ENCODE measurements at regions not wholly inside any gene's neighbourhood (a gene's known extent, or its start where the extent isn't known, plus 50 kb on each side); places are given as distances from the start of the nearest gene placed in this dataset.

- no peak for DNase-seq
These were observed 951.6 kb upstream of the MIR17HG start for GRCh38 chr13:90395846-90396245.

GRCh38 chr13:90396266-90396665 is 951.2 kb upstream of the MIR17HG start:
- DNase-seq = no peak

DNA sequence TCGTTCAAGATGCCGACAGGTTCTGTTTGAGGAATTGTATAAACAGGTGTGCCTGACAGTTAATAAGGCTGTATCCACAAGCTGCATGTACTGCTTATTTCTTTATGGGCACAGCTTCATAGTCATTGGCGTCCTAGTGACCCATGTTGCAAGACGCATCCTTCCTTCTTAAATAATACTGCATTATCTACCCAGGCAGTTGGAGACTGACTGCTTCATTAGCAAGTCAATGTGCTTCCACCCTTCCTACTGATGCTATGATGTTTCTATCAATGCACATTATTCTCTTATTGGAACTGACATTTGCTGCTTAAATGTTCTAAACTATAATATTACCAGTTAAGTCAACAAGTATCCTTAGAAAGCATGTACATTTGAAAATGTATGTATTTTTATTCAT is 950.0 kb upstream of the MIR17HG start:
- no peak for DNase-seq

- no peak for DNase-seq
These were observed 947.1 kb upstream of the MIR17HG start for GRCh38 chr13:90400372-90400771.

GRCh38 chr13:90401150-90401549 is 946.3 kb upstream of the MIR17HG start:
- no peak for DNase-seq

GRCh38 chr13:90402102-90402501 is 945.4 kb upstream of the MIR17HG start:
- DNase-seq = no peak

GRCh38 chr13:90402613-90403012 is 944.9 kb upstream of the MIR17HG start:
- DNase-seq = no peak

- no peak for DNase-seq
These were observed 944.0 kb upstream of the MIR17HG start for GRCh38 chr13:90403330-90404082.

- DNase-seq = no peak
These were observed 942.2 kb upstream of the MIR17HG start for GRCh38 chr13:90405301-90405700.

- DNase-seq = no peak
These were observed 934.5 kb upstream of the MIR17HG start for GRCh38 chr13:90412980-90413379.

DNA sequence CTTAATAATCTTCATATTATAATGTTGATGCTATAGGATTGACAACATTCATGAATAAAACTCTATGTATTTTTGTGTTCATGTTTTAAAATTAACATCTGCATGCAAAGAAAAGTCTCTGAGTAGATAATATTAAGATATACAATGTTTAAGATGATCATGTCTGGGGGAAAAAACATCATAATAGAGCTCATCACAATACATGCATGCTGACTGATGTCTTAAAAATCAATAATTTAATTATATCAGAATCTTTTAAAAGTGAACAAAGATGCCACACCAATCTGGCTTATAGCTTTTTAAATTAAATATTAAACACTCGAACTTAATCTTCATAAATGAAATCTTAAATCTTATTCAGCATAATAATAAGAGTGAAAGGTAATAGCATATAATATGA is 933.9 kb upstream of the MIR17HG start:
- no peak for DNase-seq

DNA sequence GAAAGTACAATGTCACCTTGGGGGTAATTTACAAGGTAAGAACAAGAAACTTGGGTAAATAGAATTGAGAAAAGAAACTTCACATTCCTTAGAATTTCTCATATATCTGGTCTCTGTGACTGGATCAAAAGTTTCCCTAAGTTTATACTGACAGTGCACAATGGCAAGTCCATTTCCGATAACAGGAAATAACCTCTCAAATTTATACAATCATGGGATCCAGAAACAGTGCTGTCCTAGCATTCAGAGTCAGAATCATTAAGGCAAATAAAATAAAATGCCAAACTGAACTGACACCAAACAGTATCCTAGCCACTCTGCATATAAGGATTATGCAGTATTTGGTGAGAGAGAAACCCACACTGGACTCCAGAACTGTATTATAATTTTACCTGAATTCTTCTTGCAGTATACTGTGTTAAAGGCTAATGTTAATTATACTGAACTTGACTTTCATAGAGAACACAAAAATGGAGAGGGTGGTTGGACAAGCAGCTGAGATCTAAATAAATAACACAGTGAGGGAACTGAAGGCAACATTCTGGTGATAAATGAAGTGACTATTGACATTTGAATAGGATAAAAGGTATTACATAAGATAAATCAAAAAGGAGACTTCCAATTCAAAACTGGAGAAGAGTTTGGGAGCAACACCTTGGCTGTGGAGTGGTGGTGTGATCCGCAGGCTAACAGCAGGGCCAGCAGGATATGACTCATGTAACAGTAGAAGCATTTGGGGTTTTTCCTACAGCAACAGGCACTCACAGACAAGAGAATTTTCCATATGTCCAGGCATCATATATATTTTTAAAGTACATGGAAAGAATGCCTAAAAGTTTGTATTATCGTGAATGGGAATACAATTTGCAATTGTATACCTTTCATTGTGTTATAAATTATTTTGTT is 932.5 kb upstream of the MIR17HG start:
- DNase-seq = no peak

GRCh38 chr13:90415902-90416301 is 931.6 kb upstream of the MIR17HG start:
- DNase-seq = no peak

- DNase-seq = no peak
These were observed 931.0 kb upstream of the MIR17HG start for GRCh38 chr13:90416519-90416918.

GRCh38 chr13:90416938-90417337 is 930.5 kb upstream of the MIR17HG start:
- no peak for DNase-seq

GRCh38 chr13:90420683-90421082 is 926.8 kb upstream of the MIR17HG start:
- DNase-seq = no peak

GRCh38 chr13:90427322-90428272 is 919.9 kb upstream of the MIR17HG start:
- DNase-seq = no peak

- DNase-seq = no peak
These were observed 918.8 kb upstream of the MIR17HG start for GRCh38 chr13:90428522-90429210.

GRCh38 chr13:90430127-90430526 is 917.4 kb upstream of the MIR17HG start:
- DNase-seq = no peak

GRCh38 chr13:90436697-90437096 is 910.8 kb upstream of the MIR17HG start:
- no peak for DNase-seq

- DNase-seq = no peak
These were observed 908.9 kb upstream of the MIR17HG start for GRCh38 chr13:90438576-90438975.

DNA sequence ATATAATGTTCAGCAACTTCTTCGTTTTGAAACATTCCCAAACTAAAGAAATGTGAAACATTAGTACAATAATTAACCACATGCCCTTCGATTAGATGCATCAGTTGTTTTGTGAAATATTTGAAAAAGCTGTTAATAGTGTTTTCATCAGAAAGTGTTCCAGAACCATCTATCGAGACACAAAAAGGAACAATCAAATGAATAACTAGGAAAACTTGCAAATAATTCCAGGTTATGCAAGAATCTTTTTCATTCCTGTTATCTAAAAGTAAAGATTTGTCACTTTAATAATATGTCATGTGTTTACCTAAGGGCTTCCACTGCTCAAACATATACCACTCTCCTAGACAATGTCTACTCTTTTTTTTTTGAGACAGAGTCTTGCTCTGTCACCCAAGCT is 904.2 kb upstream of the MIR17HG start:
- DNase-seq = no peak
